ENCODE measurements at regions not wholly inside any gene's neighbourhood (a gene's known extent, or its start where the extent isn't known, plus 50 kb on each side); places are given as distances from the start of the nearest gene placed in this dataset.

DNA sequence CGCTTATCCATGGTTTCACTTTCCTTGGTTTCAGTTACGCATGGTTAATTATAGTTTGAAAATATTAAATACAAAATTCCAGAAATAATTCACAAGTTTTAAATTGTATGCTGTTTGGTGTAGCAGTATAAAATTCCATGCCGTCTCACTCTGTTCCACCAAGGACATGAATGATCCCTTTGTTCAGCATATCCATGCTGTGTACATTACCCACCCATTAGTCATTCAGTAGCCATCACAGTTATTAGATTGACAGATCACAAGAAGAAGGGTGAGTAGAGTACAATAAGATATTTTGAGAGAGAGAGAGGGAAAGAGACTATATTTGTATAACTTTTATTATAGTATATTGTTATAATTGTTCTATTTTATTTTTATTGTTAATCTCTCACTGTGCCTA lies 535.5 kb downstream of the SQOR start:
- DNase-seq (ENCODE audit: low spot score) (no peak), FAIRE-seq (no peak), ATAC-seq (no peak)
- Histone ChIP-seq H3K27me3 (ENCODE audit: control insufficient read depth in 1 of 2, insufficient read depth in 2 of 2, low read length in 2 of 2) (no peaks in the 10 kb centered on the region), H3K4me1 (ENCODE audit: insufficient read depth, low read length) (no peaks in the 10 kb centered on the region), H3K9ac (ENCODE audit: insufficient read depth, low read depth, low read length) (no peak overlapping the region), H3K79me2 (ENCODE audit: insufficient read depth, low read length) (no peaks in the 10 kb centered on the region), H3K27ac (ENCODE audit: extremely low read length, insufficient read depth, low read length) (no peak overlapping the region), H3K4me2 (ENCODE audit: low read depth, low read length) (no peak overlapping the region), H3K36me3 (replicated peaks in 1 of 2; ENCODE audit: control insufficient read depth in 1 of 2, insufficient read depth in 2 of 2, low read length in 2 of 2) (no peaks in the 10 kb centered on the region), H4K20me1 (ENCODE audit: insufficient read depth, low read length) (no peaks in the 10 kb centered on the region), H2AFZ (ENCODE audit: low read length) (no peak overlapping the region), H3K4me3 (replicated peaks in 1 of 3; ENCODE audit: insufficient read depth in 1 of 3, low read depth in 2 of 3, low read length in 3 of 3) (no peak overlapping the region), H3K9me3 (ENCODE audit: low read length) (peaks cover 88% of the 10 kb centered on the region)
- no TSS peak for BruUV-seq (replicated peaks)
- in situ Hi-C loops (cut with HindIII; ENCODE audit: extremely low pct_ligation_motif_present, low pct_unique_long_range_greater_than_20kb) (no loop called here), intact Hi-C loops (cut with micrococcal nuclease; ENCODE audit: unreplicated experiment) (no loop called here)
- WGBS (ENCODE audit: low lambda C conversion rate), result 39% methylated on average over 3 of the region's 3 CpGs
- TF ChIP-seq, protein P1, sequence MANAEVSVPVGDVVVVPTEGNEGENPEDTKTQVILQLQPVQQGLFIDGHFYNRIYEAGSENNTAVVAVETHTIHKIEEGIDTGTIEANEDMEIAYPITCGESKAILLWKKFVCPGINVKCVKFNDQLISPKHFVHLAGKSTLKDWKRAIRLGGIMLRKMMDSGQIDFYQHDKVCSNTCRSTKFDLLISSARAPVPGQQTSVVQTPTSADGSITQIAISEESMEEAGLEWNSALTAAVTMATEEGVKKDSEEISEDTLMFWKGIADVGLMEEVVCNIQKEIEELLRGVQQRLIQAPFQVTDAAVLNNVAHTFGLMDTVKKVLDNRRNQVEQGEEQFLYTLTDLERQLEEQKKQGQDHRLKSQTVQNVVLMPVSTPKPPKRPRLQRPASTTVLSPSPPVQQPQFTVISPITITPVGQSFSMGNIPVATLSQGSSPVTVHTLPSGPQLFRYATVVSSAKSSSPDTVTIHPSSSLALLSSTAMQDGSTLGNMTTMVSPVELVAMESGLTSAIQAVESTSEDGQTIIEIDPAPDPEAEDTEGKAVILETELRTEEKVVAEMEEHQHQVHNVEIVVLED (CRISPR knock-in tag; IDR thresholded peaks at IDR 0.05; ENCODE audit: borderline replicate concordance), result no peak
- TF ChIP-seq, protein P2, sequence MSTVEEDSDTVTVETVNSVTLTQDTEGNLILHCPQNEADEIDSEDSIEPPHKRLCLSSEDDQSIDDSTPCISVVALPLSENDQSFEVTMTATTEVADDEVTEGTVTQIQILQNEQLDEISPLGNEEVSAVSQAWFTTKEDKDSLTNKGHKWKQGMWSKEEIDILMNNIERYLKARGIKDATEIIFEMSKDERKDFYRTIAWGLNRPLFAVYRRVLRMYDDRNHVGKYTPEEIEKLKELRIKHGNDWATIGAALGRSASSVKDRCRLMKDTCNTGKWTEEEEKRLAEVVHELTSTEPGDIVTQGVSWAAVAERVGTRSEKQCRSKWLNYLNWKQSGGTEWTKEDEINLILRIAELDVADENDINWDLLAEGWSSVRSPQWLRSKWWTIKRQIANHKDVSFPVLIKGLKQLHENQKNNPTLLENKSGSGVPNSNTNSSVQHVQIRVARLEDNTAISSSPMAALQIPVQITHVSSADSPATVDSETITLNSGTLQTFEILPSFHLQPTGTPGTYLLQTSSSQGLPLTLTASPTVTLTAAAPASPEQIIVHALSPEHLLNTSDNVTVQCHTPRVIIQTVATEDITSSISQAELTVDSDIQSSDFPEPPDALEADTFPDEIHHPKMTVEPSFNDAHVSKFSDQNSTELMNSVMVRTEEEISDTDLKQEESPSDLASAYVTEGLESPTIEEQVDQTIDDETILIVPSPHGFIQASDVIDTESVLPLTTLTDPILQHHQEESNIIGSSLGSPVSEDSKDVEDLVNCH (CRISPR knock-in tag; IDR thresholded peaks at IDR 0.05), result no peak
- CTCF ChIA-PET (ENCODE audit: low intra/inter-chr PET ratio, low total read pairs), result no interaction called here
- POLR2A ChIA-PET, result no interaction called here

GRCh38 chr15:46174122-46174521 lies 539.3 kb downstream of the SQOR start:
- H3K4me3 ChIP-seq (replicated peaks in 1 of 3; ENCODE audit: insufficient read depth in 1 of 3, low read depth in 2 of 3, low read length in 3 of 3), result no peak overlapping the region
- H3K9me3 ChIP-seq (ENCODE audit: low read length), result peaks cover 89% of the 10 kb centered on the region
- no TSS peak for BruUV-seq (replicated peaks)
- no peak overlapping the region for H3K9ac ChIP-seq (ENCODE audit: insufficient read depth, low read depth, low read length)
- intact Hi-C loops (cut with micrococcal nuclease; ENCODE audit: unreplicated experiment), result no loop called here
- in situ Hi-C loops (cut with HindIII; ENCODE audit: extremely low pct_ligation_motif_present, low pct_unique_long_range_greater_than_20kb), result no loop called here
- no peak for FAIRE-seq
- TF ChIP-seq ZNF652 (CRISPR knock-in tag; IDR thresholded peaks at IDR 0.05; ENCODE audit: borderline replicate concordance, low read depth) (no peak), ATM (IDR thresholded peaks at IDR 0.05; ENCODE audit: borderline replicate concordance) (no peak), CEBPB (IDR thresholded peaks at IDR 0.05; ENCODE audit: borderline replicate concordance, low read depth, low read length) (0 out of 2 replicates have a peak, but pooled peaks have one; percentile 32), ZFX (CRISPR knock-in tag; IDR thresholded peaks at IDR 0.05; ENCODE audit: low read depth) (no peak), ZNF451 (CRISPR knock-in tag; IDR thresholded peaks at IDR 0.05) (no peak), CBX2 (IDR thresholded peaks at IDR 0.05; ENCODE audit: low read depth, low read length) (no peak), CBX2 (CRISPR knock-in tag; IDR thresholded peaks at IDR 0.05; ENCODE audit: low read depth) (no peak), TGIF2 (CRISPR knock-in tag; IDR thresholded peaks at IDR 0.05) (no peak), ZNF296 (CRISPR knock-in tag; conservative IDR thresholded peaks at IDR 0.05) (no peak), SIX4 (CRISPR knock-in tag; IDR thresholded peaks at IDR 0.05) (no peak), ZNF605 (CRISPR knock-in tag; IDR thresholded peaks at IDR 0.05) (no peak), ATF7 (IDR thresholded peaks at IDR 0.05) (peak; percentile 65), ATF7 (CRISPR knock-in tag; IDR thresholded peaks at IDR 0.05) (no peak), PRMT3 (CRISPR knock-in tag; IDR thresholded peaks at IDR 0.05; ENCODE audit: borderline replicate concordance, low read depth) (no peak)
- DNase-seq (ENCODE audit: low spot score), result no peak
- H3K36me3 ChIP-seq (replicated peaks in 1 of 2; ENCODE audit: control insufficient read depth in 1 of 2, insufficient read depth in 2 of 2, low read length in 2 of 2), result no peaks in the 10 kb centered on the region
- POLR2A ChIA-PET, result no interaction called here
- no peaks in the 10 kb centered on the region for H4K20me1 ChIP-seq (ENCODE audit: insufficient read depth, low read length)
- no peaks in the 10 kb centered on the region for H3K79me2 ChIP-seq (ENCODE audit: insufficient read depth, low read length)
- no peak overlapping the region for H3K27ac ChIP-seq (ENCODE audit: extremely low read length, insufficient read depth, low read length)
- H2AFZ ChIP-seq (ENCODE audit: low read length), result no peak overlapping the region
- 0% methylated on average over 2 of the region's 2 CpGs for WGBS (ENCODE audit: low lambda C conversion rate)
- no peak for ATAC-seq
- CTCF ChIA-PET (ENCODE audit: low intra/inter-chr PET ratio, low total read pairs), result no interaction called here
- H3K4me1 ChIP-seq (ENCODE audit: insufficient read depth, low read length), result no peaks in the 10 kb centered on the region
- H3K4me2 ChIP-seq (ENCODE audit: low read depth, low read length), result no peak overlapping the region
- no peaks in the 10 kb centered on the region for H3K27me3 ChIP-seq (ENCODE audit: control insufficient read depth in 1 of 2, insufficient read depth in 2 of 2, low read length in 2 of 2)
